Neural progenitor cell (in vitro differentiated cells): ENCODE measurements at regions not wholly inside any gene's neighbourhood (a gene's known extent, or its start where the extent isn't known, plus 50 kb on each side); places are given as distances from the start of the nearest gene placed in this dataset.

Experiments used
- EZH2 ChIP-seq: fragments of 200-600 bp; sonication (generic); IDR thresholded peaks from 2 replicates; pipeline ENCODE4 v1.6.1; 2017; ENCODE audit warnings: antibody characterized with exemption, mild to moderate bottlenecking, moderate library complexity
- EZH2phosphoT487 ChIP-seq: fragments of 200-600 bp; sonication (generic); IDR thresholded peaks from 2 replicates; pipeline ENCODE4 v1.6.1; 2017; ENCODE audit warnings: antibody characterized with exemption
- TF ChIP-seq, protein P1 (sequence below): fragments of 200-600 bp; sonication (generic); IDR thresholded peaks from 2 replicates; pipeline ENCODE4 v1.5.1; 2017; ENCODE audit warnings: antibody characterized with exemption, mild to moderate bottlenecking

DNA sequence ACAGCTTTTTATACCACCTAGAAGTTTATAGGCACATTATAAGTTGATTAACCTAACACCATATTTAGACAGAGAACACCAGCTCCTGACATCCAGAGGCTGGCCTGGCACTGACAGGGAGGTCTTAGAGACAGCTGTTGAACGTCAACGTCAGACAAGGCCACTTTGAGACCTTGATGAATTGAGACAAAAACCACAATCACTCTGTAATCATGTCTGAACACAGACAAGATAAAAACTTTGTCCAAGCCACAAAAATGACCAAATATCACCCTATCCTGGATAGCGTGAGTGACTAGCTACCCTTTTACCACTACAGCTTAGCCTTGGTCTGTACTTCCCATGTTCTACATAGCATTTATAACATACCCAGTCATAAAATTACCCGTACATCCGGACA, 403.6 kb upstream of the CHRM3 start:
- TF ChIP-seq EZH2 (no peak), EZH2phosphoT487 (no peak)
- TF ChIP-seq, protein P1, sequence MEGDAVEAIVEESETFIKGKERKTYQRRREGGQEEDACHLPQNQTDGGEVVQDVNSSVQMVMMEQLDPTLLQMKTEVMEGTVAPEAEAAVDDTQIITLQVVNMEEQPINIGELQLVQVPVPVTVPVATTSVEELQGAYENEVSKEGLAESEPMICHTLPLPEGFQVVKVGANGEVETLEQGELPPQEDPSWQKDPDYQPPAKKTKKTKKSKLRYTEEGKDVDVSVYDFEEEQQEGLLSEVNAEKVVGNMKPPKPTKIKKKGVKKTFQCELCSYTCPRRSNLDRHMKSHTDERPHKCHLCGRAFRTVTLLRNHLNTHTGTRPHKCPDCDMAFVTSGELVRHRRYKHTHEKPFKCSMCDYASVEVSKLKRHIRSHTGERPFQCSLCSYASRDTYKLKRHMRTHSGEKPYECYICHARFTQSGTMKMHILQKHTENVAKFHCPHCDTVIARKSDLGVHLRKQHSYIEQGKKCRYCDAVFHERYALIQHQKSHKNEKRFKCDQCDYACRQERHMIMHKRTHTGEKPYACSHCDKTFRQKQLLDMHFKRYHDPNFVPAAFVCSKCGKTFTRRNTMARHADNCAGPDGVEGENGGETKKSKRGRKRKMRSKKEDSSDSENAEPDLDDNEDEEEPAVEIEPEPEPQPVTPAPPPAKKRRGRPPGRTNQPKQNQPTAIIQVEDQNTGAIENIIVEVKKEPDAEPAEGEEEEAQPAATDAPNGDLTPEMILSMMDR: no peak
